GM12878 (cell line): ENCODE measurements at regions not wholly inside any gene's neighbourhood (a gene's known extent, or its start where the extent isn't known, plus 50 kb on each side); places are given as distances from the start of the nearest gene placed in this dataset.

ENCODE experiments used
- ATAC-seq: fragments of 200-7000 bp; cut with Tn5 transposase; 3 replicates; pipeline ENCODE4 v1.9.1; 2020; ENCODE audit warnings: mild to moderate bottlenecking, moderate library complexity
- BruUV-seq: library from RNA; stranded (reverse); fragments of 400-500 nt; replicated peaks from 2 replicates; lab custom pipeline; 2021; lab: Mats Ljungman, UMichigan
- CTCF ChIA-PET: fragments of 300-600 bp; sonication (Branson Sonifier 250); formaldehyde crosslinking; extraction: SDS; loops from one replicate; lab custom pipeline; 2021; ENCODE audit warnings: inconsistent platforms; lab: Yijun Ruan, JAX
- POLR2A ChIA-PET: fragments of 350-600 bp; formaldehyde crosslinking; extraction: SDS; loops from one replicate; lab custom pipeline; 2021; ENCODE audit warnings: inconsistent platforms; lab: Charles Lee
- RAD21 ChIA-PET: fragments of 300-600 bp; sonication (Branson Sonifier 250); formaldehyde crosslinking; loops from one replicate; lab custom pipeline; 2023; ENCODE audit warnings: antibody characterized with exemption; ENCODE audit not compliant: unreplicated experiment; lab: Charles Lee
- SMC1A ChIA-PET: fragments of 300-600 bp; sonication (Branson Sonifier 250); formaldehyde crosslinking; loops from one replicate; lab custom pipeline; 2023; ENCODE audit not compliant: unreplicated experiment, uncharacterized antibody; lab: Charles Lee
- DNase-seq: peaks from one replicate; pipeline ENCODE4 v3.0.0-alpha.2; 2011; ENCODE audit warnings: low read depth, low spot score
- FAIRE-seq: peaks from 3 replicates; lab custom pipeline; 2011; peaks lifted over from hg19 to GRCh38; lab: Jason Lieb, UNC
- H2AFZ ChIP-seq: 2 replicates; pipeline ENCODE4 v1.6.0; 2011; ENCODE audit warnings: low read depth, low read length, control low read depth; ENCODE audit not compliant: control insufficient read depth
- H3K27ac ChIP-seq: 2 replicates; pipeline ENCODE4 v1.5.1; 2011; ENCODE audit warnings: control low read depth; ENCODE audit not compliant: control insufficient read depth, insufficient read depth
- H3K27me3 ChIP-seq, 2 experiments: replicated peaks in 1 of 2; 2 replicates each; pipeline versions ENCODE4 v1.6.0 to v1.6.1; 2011; ENCODE audit warnings: low read length in 1 of 2; ENCODE audit not compliant: control insufficient read depth in 2 of 2, insufficient read depth in 2 of 2
- H3K36me3 ChIP-seq, 2 experiments: 2 replicates each; pipeline ENCODE4 v1.5.1; 2011; ENCODE audit warnings: low read length in 1 of 2; ENCODE audit not compliant: control insufficient read depth in 2 of 2, insufficient read depth in 2 of 2
- H3K4me1 ChIP-seq: 2 replicates; pipeline ENCODE4 v1.6.1; 2011; ENCODE audit warnings: mild to moderate bottlenecking, low read length, moderate library complexity, mixed read lengths; ENCODE audit not compliant: control insufficient read depth, insufficient read depth
- H3K4me2 ChIP-seq: 2 replicates; pipeline ENCODE4 v1.6.0; 2011; ENCODE audit warnings: control low read depth; ENCODE audit not compliant: control insufficient read depth, insufficient read depth
- H3K4me3 ChIP-seq: fragments of 200-600 bp; sonication (generic); 2 replicates; pipeline ENCODE4 v1.5.1; 2016
- H3K79me2 ChIP-seq: 2 replicates; pipeline ENCODE4 v1.6.0; 2011; ENCODE audit warnings: low read length; ENCODE audit not compliant: control insufficient read depth, insufficient read depth
- H3K9ac ChIP-seq: 2 replicates; pipeline ENCODE4 v1.8.0; 2011; ENCODE audit warnings: low read length, control low read depth, mixed read lengths; ENCODE audit not compliant: control insufficient read depth, insufficient read depth
- H3K9me3 ChIP-seq: replicated peaks from 3 replicates; pipeline ENCODE4 v1.5.1; 2011; ENCODE audit warnings: mild to moderate bottlenecking, low read length; ENCODE audit not compliant: control insufficient read depth, insufficient read depth
- H4K20me1 ChIP-seq: 2 replicates; pipeline ENCODE4 v1.6.0; 2011; ENCODE audit not compliant: control insufficient read depth, insufficient read depth
- E2F4 ChIP-seq: IDR thresholded peaks from 2 replicates; pipeline ENCODE4 v1.6.1; 2012; ENCODE audit warnings: low read depth, low read length, improper control_type of control experiment
- HDAC2 ChIP-seq: fragments of 200-600 bp; sonication (generic); IDR thresholded peaks from 2 replicates; pipeline ENCODE4 v1.6.1; 2017
- USF2 ChIP-seq: IDR thresholded peaks from 2 replicates; pipeline ENCODE4 v1.6.1; 2011; ENCODE audit warnings: low read depth, low read length, improper control_type of control experiment, borderline replicate concordance
- ZNF207 ChIP-seq: fragments of 450-650 bp; IDR thresholded peaks from 2 replicates; pipeline ENCODE4 v1.6.1; 2014; ENCODE audit warnings: antibody characterized with exemption, mild to moderate bottlenecking, borderline replicate concordance
- WGBS: methylation state at CpG from one replicate; pipeline ENCODE4 v1.1.6; 2016; ENCODE audit warnings: low lambda C conversion rate; ENCODE audit not compliant: insufficient replicate concordance, insufficient coverage; ENCODE audit errors: missing lambda C conversion rate; 5-methylcytosine and 5-hydroxymethylcytosine counted together
- in situ Hi-C: fragments of 300-500 bp; cut with MboI; formaldehyde crosslinking; loops from 9 replicates; pipeline ENCODE4 v1.14.3; 2018; ENCODE audit warnings: mixed read lengths
- intact Hi-C: fragments of 100-400 bp; cut with micrococcal nuclease; formaldehyde crosslinking; loops from one replicate; pipeline ENCODE4 v1.14.2; 2022; ENCODE audit not compliant: unreplicated experiment

GRCh38 chr12:114961491-114961890, 277.5 kb upstream of the TBX3 start:
- ATAC-seq: no peak

More at GRCh38 chr12:114961491-114961890, 277.5 kb upstream of the TBX3 start:
- no peaks in the 10 kb centered on the region for H3K27me3 ChIP-seq
- no peak overlapping the region for H3K27ac ChIP-seq
- H3K9ac ChIP-seq: no peak overlapping the region
- no peaks in the 10 kb centered on the region for H3K9me3 ChIP-seq
- TF ChIP-seq HDAC2 (no peak), USF2 (no peak), E2F4 (no peak), ZNF207 (no peak)
- TF ChIP-seq, all 136 proteins: peak for 0
- ChIA-PET POLR2A (no interaction called here), SMC1A (no interaction called here), RAD21 (no interaction called here), CTCF (no interaction called here)
- H3K79me2 ChIP-seq: no peaks in the 10 kb centered on the region
- FAIRE-seq: no peak
- no peaks in the 10 kb centered on the region for H3K4me1 ChIP-seq
- no peak overlapping the region for H3K4me2 ChIP-seq
- no peaks in the 10 kb centered on the region for H4K20me1 ChIP-seq
- no peak for DNase-seq
- no peak overlapping the region for H2AFZ ChIP-seq
- intact Hi-C loops: no loop called here
- no peak overlapping the region for H3K4me3 ChIP-seq
- BruUV-seq: no TSS peak
- 53% methylated on average over 7 of the region's 7 CpGs for WGBS
- in situ Hi-C loops: no loop called here
- no peaks in the 10 kb centered on the region for H3K36me3 ChIP-seq
